ENCODE measurements at regions not wholly inside any gene's neighbourhood (a gene's known extent, or its start where the extent isn't known, plus 50 kb on each side); places are given as distances from the start of the nearest gene placed in this dataset.
A peak's percentile ranks its signal among the peaks of the same experiment; 100 is the strongest.

DNA sequence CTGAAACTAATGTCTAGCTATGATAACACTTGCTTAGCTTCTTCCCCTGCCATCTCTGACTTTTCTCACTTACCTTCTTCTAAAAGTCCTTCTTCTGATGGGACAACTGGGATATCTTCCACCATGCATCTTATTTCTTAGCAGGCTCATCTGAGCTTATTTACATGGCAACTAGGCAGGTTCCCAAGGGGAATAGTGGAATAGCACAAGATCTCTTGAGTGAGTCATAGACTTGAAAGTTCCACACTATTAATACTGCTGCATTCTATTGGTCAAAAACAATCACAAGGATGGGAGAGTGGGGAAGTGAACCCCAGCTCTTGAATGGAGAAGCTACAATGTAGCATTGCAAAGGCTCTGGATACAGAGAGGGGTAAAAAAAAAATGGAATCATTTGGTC lies 142.1 kb downstream of the HAO1 start:
- no peak for TF ChIP-seq ZFX (IDR thresholded peaks at IDR 0.05)
- TF ChIP-seq CTCF (conservative IDR thresholded peaks at IDR 0.05) = no peak
- H3K27ac ChIP-seq = no peak overlapping the region

GRCh38 chr20:7799862-7800261 lies 140.4 kb downstream of the HAO1 start:
- no peak for TF ChIP-seq ZFX (IDR thresholded peaks at IDR 0.05)
- TF ChIP-seq CTCF (conservative IDR thresholded peaks at IDR 0.05) = no peak
- H3K27ac ChIP-seq = no peak overlapping the region

DNA sequence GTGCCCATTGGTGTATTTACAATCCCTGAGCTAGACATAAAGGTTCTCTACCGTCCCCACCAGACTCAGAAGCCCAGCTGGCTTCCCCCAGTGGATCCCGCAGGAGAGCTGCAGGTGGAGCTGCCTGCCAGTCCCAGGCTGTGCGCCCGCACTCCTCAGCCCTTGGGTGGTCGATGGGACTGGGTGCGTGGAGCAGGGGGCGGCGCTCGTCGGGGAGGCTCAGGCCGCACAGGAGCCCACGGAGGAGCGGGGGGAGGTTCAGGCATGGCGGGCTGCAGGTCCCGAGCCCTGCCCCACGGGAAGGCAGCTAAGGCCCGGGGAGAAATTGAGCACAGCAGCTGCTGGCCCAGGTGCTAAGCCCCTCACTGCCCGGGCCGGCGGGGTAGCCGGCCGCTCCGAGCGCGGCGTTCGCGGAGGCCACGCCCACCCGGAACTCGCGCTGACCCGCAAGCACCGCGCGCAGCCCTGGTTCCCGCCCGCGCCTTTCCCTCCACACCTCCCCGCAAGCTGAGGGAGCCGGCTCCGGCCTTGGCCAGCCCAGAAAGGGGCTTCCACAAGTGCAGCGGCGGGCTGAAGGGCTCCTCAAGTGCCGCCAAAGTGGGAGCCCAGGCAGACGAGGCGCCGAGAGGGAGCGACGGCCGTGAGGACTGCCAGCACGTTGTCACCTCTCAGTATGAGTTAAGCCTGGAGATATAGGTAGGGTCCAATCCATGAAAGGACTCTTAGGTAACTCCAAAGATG lies 136.7 kb downstream of the HAO1 start:
- H3K27ac ChIP-seq = peak overlapping the region; percentile 50

DNA sequence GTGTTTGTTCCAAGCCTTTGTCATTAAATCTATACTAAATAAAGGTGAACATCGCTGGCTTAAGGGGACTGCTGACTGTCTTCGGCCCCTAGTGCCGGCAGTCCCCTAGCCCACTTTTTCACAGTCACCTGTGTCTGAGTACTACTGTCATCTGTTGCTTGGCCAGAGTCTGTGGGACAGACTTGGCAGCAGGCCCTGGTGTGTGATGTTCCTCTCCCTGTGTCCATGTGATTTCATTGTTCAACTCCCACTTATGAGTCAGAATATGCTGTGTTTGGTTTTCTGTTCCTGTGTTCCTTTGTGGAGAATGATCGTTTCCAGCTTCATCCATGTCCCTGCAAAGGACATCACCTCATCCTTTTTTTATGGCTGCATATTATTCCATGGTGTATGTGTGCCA lies 133.4 kb downstream of the HAO1 start:
- H3K27ac ChIP-seq = no peak overlapping the region
- TF ChIP-seq ZFX (IDR thresholded peaks at IDR 0.05) (no peak), CTCF (conservative IDR thresholded peaks at IDR 0.05) (no peak)

DNA sequence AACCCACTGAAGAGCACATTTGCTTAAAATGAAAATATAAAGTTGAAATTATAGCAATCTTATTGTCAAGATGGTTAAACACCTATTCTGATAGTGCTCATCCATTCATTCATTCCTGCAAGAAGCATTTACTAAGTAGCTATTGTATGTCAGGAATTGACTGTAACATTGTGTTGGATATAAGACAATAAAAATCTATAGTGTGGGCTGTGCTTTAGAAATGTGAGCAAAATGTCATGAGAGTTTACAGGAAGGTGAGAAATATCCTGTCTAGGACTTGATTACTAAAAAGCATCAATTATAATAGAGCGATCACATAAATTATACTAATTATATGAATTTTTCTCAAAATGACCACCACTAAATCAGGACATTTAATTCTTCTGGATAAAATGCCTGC lies 123.0 kb downstream of the HAO1 start:
- no peak for TF ChIP-seq ZFX (IDR thresholded peaks at IDR 0.05)
- no peak for TF ChIP-seq CTCF (conservative IDR thresholded peaks at IDR 0.05)
- no peak overlapping the region for H3K27ac ChIP-seq

DNA sequence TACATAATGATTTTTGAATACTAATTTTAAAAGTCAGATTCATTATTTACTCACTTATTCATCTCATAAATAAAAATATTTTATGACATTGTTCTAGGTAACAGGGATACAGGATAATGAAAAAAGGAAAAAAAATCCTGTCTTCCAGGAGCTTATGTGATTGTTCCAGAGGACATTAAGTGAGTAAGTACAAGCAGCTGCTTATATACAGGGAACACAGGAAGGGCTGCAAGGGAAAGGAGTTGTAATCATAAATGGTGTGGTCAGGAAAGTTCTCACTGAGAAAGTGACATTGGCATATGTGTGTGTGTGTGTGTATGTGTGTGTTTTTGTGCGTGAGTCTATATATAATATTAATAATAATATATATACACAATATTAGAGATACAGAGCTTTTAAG lies 121.8 kb downstream of the HAO1 start:
- H3K27ac ChIP-seq = no peak overlapping the region
- TF ChIP-seq CTCF (conservative IDR thresholded peaks at IDR 0.05) = no peak
- TF ChIP-seq ZFX (IDR thresholded peaks at IDR 0.05) = no peak

DNA sequence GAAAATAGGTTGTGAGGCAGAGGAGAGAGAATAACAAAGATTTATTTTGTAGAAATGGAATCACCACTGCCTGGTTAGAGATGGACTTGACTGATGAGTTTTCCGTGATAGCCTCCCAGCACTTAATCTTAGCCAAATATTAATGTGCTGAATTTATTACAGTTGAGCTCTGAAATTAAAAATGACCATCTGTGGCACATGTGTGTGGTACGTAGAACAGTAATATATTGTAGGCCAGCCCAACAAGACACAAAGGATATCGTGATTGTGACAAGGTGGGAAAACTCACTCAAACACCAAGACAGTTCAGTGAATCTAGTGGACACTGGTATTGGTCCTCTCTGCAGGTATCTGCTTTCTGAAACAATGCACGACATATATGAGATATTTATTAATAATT lies 119.4 kb downstream of the HAO1 start:
- TF ChIP-seq CTCF (conservative IDR thresholded peaks at IDR 0.05) (no peak), ZFX (IDR thresholded peaks at IDR 0.05) (no peak)
- H3K27ac ChIP-seq = no peak overlapping the region

GRCh38 chr20:7822772-7823171 lies 117.5 kb downstream of the HAO1 start:
- TF ChIP-seq CTCF (conservative IDR thresholded peaks at IDR 0.05) (no peak), ZFX (IDR thresholded peaks at IDR 0.05) (no peak)
- no peak overlapping the region for H3K27ac ChIP-seq
